HG03354 (cell line): ENCODE measurements at regions not wholly inside any gene's neighbourhood (a gene's known extent, or its start where the extent isn't known, plus 50 kb on each side); places are given as distances from the start of the nearest gene placed in this dataset.
"Not testable (repeated sequence)": the region's sequence is repeated elsewhere in the genome, so short reads cannot be mapped to it uniquely, and the experiment has no call there.

Experiments used
- ATAC-seq: cut with Tn5 transposase; IDR thresholded peaks from one replicate; pipeline ENCODE4 v1.9.1; 2021; ENCODE audit warnings: mild to moderate bottlenecking; ENCODE audit not compliant: unreplicated experiment, poor library complexity, severe bottlenecking

DNA sequence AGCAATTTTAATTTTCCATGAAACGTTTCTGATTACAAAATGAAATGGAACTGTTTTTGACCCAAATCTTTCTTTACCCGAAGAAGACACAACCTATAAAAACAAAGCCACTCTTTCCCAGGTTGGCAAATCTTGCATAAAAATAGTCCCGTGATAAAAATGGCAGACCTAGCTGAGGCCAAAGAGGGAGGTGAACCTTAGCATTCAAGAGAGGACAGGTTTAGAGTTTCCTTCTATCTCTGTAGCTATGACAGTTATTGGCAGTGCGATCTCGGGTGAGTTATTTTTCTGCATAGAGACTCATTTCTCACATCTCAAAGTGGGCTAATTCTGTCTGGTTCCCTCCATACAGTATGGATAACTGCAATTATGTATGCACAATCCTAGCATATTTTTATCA lies 241.4 kb downstream of the MAP2K6 start:
- no peak for ATAC-seq

DNA sequence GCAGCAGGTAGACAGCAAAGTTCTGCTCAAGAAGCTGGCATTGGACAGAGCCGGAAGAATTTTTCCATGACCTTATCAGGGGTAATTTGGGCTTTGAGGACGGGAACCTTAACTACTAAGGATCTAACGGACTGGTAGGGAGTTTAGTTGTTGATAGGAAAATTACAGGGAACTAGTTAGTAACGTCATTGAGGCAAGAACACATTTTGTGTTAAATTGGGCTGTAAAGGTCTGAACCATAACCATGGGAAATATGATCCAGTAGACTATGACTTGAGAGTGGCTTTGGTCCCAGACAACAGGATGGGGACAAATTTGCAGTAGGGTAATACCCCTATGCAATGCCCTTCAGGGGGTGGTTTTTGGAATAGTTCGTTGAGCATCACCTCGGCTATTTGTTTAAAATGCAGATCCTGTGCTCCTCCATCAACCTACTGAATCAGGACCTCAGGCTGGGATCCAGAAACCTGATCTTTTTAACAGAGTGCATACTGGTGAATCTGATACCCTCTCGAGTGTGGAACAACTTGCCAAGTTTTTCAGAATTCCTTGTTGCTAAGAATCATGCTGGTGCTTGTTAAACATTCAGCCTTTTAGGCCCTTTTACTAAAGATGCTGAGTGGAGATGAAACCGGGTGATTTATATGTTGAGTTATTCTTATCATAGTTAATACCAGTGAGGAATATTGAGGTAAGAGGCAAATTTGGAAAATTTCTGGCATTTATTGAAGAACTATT lies 255.1 kb downstream of the MAP2K6 start:
- no peak for ATAC-seq

DNA sequence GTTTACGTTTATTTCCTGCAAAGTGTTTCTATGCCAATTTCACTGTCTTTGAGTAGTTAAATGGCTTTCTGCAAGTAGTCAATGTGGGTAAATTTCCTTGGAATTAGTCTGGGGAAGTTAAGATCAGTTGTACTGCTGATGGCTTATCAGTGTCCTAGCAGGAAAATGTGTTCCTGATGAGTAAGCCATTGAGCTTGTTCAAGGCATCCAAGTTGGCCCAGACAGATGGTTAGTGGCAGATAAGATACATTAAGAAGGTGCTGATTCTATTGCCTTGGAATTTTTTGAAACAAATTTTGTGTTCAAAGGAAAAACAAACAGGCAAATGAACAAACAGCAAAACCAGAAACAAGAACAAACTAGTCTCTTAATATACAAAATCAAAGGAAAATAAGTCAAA lies 258.4 kb downstream of the MAP2K6 start:
- no peak for ATAC-seq

DNA sequence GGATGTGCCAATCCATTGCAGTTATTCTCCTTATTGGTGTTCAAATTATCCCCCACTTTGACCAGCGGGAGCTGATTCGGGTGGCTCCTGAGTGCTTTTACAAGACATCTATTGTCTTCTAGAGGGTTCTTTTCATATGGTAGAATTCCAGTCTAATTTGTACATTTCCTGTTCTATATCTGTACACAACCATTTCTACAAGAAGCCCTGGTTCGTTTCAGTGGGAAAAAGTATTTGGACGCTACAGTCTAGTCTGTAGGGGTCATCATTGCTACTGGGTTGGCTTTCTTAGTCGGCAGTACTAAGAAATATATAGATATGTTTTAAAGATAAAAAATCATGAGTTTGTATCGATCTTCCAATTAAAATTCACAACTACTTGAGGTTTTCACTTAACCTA lies 262.6 kb downstream of the MAP2K6 start:
- ATAC-seq = no peak

DNA sequence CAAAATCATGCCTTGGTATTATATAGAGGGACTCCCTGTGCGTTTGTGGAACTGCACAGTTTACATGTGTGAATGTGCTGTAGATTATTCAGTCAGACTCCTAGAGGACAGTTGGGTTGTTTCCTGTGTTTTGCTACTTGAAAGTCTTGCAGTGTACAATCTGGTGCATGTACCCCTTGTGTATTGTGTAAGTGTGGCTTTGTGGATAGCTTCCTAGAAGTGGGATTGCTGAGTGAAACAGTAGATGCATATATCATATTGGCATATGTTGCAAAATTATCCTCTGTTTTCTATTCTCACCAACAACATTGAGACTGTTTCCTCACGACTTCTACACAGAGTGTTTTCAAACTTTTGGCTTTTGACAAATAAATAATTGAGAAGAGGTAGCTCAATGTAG lies 263.7 kb downstream of the MAP2K6 start:
- no peak for ATAC-seq

DNA sequence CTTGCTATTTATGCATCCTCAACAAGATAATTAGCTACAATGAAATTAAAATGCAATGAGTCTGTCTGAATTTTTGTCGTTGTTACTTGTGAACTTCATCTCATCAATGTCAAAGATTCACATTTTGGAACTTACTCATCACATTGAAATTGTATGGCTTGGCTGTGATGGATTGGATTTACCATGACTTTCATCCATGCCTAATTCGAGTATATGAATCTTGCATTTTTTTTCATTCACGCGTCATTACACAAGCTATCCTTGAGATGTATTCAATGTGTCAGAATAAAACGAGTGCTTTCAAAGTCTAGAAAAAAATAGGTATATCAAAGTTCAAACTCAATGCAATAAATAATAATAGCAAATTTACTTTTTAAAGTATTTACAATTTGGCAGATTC lies 265.3 kb downstream of the MAP2K6 start:
- no peak for ATAC-seq

DNA sequence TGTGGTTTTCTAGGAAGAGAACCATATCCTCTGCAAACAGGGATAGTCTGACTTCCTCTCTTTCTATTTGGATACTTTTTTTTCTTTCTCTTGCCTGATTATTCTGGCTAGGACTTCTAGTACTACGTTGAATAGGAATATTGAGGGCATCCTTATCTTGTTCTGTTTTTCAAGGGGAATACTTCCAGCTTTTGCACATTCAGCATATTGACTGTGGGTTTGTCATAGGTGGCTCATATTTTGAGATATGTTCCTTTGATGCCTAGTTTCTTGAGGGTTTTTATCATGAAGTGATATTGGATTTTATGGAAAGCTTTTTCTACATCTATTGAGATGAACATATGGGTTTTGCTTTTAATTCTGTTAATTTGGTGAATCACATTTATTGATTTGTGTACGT lies 269.8 kb downstream of the MAP2K6 start:
- no peak for ATAC-seq

DNA sequence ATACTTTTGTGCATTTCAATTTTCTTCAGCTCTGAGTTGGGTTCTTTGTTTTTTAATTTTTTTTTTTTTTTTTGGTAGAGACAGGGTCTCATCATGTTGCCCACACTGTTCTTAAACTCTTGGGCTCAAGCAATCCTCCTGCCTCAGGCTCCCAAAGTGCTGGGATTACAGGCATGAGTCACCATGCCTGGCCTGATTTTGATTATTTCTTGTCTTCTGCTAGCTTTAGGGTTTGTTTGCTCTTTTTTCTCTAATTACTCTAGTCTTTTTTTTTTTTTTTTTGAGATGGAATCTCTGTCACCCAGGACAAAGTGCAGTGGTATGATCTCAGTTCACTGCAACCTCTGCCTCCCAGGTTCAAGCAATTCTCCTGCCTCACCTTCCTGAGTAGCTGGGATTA lies 270.7 kb downstream of the MAP2K6 start:
- ATAC-seq = not testable (repeated sequence)

DNA sequence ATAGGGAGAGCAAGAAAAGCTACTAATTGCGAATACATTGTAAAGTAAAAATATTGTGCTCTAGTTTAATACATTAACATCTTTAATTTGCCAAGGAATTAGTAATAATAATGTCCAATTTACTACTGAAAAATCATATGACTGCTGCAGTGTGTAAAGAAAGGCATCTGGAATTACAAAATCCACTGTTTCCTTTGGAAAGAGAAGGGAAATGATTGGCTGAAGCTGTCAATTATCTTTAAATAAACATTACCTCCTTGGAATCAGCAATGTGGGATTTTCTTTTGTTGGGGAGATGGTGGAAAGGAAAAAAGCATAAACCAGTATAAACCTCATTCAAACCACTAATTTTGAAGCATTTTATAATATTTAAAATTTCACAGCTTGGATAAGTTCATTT lies 276.0 kb downstream of the MAP2K6 start:
- ATAC-seq = no peak

DNA sequence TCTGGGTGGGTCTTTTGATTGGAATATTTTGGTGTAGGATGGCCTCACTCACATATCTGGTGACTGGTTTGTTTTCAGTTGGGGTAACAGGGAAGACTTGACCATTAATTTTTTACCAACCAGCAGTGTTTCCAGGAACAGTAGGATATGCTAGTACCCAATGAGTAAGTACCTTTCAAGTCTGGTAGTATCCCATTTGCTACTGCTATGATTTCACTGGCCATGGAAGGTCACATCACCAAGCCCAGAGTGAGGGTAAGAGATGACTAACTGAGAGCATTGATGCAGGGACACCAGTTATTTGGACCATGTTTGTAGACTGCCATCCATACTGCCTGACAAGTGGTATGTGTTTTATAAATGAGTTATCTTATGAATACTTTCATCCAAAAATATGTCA lies 277.7 kb downstream of the MAP2K6 start:
- ATAC-seq = no peak

DNA sequence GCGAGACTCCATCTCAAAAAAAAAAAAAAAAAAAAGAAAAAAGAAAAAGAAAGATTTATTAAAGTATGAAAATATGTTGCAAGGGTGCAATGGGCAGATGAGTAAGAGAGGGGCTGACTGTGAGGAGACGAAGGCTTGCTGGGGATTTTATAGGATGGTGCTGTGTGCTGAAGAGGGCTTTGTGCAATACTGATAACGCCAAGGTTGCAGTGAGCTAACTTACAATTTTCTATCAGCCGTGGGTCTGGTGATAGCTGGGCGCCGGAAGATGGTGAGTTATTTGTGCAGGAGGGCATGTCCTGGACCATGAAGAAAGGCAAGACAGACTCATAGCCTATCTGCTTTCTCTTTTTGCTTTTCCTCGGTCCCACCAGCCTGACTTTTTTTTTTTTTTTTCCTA lies 281.1 kb downstream of the MAP2K6 start:
- ATAC-seq = no peak

DNA sequence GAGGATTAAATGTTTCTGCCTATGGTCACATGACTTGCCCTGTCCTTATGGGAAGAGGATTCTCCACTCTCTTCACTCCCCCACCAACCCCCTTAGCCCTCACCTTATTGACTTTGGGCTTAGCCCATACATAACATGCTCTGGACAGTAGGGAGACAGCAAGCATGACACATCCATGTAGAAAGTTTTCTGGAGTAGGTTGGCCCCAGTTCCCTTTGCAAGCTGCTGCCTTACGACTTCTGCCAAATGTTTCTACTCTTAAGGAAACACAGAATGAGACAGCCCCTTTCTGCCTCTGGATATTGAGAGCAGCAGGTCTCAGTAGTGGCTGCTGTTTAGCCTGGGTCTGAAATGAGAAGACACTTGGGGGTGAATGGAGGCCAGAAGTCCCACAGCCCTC lies 282.2 kb downstream of the MAP2K6 start:
- ATAC-seq = no peak

DNA sequence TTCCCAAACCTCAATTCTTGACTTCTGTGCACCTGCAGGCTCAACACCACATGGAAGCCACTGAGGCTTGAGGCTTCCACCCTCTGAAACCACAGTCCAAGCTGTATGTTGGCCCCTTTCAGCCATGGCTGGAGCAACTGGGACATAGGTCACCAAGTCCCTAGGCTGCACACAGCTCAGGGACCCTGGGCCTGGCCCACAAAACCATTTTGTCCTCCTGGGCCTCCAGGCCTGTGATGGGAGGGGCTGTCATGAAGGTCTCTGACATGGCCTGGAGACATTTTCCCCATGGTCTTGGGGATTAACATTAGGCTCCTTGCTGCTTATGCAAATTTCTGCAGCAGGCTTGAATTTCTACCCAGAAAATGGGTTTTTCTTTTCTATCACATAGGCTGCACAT lies 283.9 kb downstream of the MAP2K6 start:
- ATAC-seq = not testable (repeated sequence)

DNA sequence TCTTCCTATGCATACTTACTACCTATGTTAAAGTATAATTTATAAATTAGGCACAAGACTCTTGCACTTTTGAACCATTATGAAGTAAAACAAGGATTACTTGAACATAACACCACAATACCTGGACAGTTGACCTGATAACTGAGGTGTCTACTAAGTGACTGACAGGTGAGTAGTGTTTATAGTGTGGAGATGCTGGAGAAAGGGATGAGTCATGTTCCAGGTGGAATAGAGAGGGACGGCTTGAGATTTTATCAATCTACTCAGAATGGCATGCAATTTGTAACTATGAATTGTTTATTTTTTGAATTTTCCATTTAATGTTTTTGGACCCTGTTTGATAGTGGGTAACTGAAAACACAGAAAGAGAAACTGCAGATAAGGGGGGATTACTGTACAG lies 287.6 kb downstream of the MAP2K6 start:
- no peak for ATAC-seq

DNA sequence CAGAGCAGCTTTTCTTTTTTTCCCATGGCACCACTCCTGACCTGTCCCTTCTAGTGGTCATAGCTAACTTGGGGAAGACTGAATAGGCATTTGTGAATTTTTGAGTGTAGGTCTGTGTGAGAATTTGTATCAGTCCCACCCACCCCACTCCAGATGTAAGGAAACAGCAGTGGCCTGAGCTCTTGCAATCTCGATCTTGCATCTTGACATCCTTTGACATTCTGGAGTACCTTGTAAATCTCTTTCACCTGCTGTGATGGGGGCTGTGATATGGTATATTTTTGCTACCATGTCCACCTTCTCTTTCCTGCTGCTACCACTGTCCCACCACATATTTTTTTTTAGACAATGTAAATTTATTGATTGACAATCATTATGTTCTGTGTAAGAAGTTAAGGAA lies 289.3 kb downstream of the MAP2K6 start:
- no peak for ATAC-seq

DNA sequence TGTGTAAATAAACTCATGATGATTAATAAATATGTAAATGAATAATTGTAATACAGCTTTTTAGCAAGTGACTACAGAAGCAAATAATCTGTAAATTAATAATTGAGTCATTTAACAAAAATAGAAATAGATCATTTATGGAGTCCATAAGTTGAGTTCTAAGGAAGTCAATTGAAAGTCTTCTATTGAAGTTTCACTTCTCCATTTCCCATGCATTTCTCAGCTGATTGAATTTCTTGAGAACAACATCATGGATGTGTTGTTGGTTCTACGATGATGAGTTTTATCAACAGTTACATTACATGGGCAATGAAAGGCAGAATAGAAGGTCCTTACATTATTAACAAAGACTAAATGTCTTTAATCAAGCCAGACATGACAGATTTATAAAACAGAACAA lies 290.4 kb downstream of the MAP2K6 start:
- ATAC-seq = no peak

DNA sequence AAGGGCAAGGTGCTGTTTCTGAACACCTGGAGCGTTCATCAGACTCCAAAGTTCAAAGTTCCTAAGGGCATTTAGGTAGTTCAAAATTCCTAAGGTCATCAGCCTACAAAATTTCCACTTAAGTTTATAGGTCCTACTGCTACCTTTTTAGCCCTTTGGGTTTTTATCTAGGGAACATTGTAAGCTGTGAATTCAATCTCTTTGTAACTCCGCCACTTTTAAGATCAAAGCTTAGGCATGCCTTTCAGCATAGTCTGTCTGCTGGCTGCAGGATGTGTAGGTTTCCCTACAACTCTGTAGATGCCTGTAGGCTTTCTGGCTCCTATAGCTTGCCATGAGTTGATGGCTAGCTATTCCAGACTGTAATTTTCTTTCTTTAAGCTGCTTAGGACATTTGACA lies 291.6 kb downstream of the MAP2K6 start:
- ATAC-seq = no peak

DNA sequence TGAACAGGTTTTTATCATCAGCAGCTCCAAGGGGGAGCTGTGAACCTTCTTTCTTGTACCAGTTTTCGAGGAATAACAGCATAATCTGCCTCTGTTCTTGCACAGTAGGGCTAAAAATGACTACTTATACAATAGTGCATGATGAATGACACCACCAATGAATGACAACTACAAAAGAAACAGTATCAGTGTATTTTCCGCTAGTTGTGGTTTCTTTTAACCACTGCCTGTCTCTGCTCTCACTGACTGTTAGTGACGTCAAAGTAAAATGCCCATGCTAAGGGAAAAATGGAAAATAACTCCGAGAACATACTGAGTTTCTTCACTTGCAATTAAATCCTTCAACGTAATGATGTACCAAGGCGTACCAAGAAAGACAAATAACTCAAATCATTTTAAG lies 294.9 kb downstream of the MAP2K6 start:
- no peak for ATAC-seq

DNA sequence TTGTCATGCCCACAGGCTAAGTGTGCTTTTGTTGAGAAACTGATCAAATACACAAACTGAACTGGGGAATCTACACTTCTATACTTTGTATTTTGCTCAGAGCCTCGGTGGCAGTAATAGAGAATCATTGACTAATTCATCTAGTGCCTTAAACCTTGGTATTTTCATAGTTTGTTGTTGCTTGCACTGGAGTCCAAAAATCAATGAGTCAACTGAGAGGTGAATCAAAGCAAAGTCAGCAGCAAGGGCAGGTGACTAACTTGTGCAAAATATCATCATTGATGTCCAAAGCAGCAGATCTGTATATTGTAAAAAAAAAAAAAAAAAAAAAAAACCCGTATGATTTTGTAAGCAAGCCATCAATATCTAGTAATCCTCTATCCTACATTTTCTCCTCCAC lies 296.4 kb downstream of the MAP2K6 start:
- ATAC-seq = no peak

DNA sequence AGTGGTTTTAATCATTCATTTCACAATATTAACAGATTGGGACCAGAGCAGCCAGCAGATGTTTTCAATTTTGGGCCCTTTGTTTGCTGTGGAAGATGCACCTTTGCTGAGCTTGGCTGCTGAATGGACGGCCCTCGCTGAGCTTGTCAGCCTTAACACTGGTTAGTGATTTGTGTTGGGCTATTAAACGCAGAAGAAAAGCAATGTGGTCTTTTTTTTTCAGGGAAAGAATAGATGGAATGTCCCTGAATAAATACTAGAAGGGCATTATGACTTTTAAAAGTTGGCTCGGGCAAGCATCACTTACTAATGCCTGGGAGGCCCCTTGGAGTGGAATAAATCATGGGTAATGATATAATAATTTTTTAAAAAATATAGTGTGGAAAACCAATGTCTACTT lies 297.0 kb downstream of the MAP2K6 start:
- no peak for ATAC-seq

DNA sequence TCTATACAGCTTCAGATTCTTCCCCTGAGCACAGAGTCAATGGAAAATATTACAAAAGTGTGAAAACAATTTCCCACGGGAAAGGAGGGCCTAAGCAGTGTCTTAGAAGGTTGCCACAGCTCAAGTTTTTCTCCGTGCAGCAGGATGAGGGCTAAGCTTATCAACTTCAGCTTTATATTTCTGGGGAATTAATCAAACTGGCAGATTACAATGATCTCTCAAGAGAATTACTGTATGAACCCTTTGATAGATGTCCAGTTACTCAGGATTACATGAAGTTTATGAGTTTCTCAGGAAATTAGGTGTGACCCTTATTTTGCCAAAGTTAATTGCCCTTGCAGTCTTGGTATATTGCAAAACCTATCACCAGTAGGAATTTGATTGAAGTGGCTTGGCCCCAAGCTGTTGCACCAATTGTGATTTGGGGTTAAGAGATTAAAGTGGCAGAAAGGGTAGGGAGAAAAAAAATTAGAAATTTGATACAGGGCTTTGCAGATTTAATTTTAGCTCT lies 298.4 kb downstream of the MAP2K6 start:
- no peak for ATAC-seq

DNA sequence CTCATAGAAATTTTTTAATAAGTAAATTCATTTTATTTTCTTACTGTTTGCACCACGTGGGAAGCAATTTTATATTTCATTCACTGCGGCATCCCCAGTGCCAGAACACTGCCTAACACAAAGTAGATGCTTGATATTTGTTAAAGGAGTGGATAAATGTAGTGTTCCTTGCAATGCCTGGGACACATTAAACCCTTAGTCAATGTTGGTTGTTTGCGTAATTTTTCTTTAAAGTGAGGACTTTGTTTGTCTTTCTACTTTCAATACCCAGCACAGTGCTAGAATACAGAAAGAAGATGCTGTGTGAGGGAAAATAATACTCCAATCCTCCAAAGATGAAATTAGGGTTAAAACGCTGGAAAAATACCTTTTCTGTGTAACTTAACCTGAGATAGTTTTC lies 299.3 kb downstream of the MAP2K6 start:
- ATAC-seq = no peak
